ENCODE measurements at regions not wholly inside any gene's neighbourhood (a gene's known extent, or its start where the extent isn't known, plus 50 kb on each side); places are given as distances from the start of the nearest gene placed in this dataset.

GRCh38 chr3:34002569-34003100 is 204.2 kb downstream of the PDCD6IP start:
- no peak for DNase-seq
- H3K4me3 ChIP-seq: no peak overlapping the region
- intact Hi-C loops (cut with DNase I): no loop called here
- no peaks in the 10 kb centered on the region for H3K36me3 ChIP-seq
- H3K27me3 ChIP-seq: peaks cover 0 to 10% (median 0%) of the 10 kb centered on the region in 4 donors
- H3K4me1 ChIP-seq: no peaks in the 10 kb centered on the region
- no peak overlapping the region for H3K27ac ChIP-seq
- TF ChIP-seq POLR2A (IDR thresholded peaks at IDR 0.05) (no peak), CTCF (IDR thresholded peaks at IDR 0.05) (no peak)
- H3K9me3 ChIP-seq: no peaks in the 10 kb centered on the region
- 53 to 55% methylated on average over 3 of the region's 3 CpGs for WGBS, 2 donors

GRCh38 chr3:34005886-34006285 is 207.5 kb downstream of the PDCD6IP start:
- TF ChIP-seq POLR2A (IDR thresholded peaks at IDR 0.05) (no peak), CTCF (IDR thresholded peaks at IDR 0.05) (no peak)
- H3K27me3 ChIP-seq: peaks cover 0 to 10% (median 0%) of the 10 kb centered on the region in 4 donors
- H3K36me3 ChIP-seq: no peaks in the 10 kb centered on the region
- no peak for DNase-seq
- no peak overlapping the region for H3K27ac ChIP-seq
- no peaks in the 10 kb centered on the region for H3K4me1 ChIP-seq
- no peaks in the 10 kb centered on the region for H3K9me3 ChIP-seq
- intact Hi-C loops (cut with DNase I): no loop called here
- H3K4me3 ChIP-seq: no peak overlapping the region
- WGBS, 2 donors: 50 to 100% methylated on average over 1 of the region's 1 CpG

- no peak overlapping the region for H3K4me3 ChIP-seq
- peaks cover 0 to 19% (median 10%) of the 10 kb centered on the region in 3 donors for H3K4me1 ChIP-seq
- TF ChIP-seq CTCF (IDR thresholded peaks at IDR 0.05): no peak
- no peak for TF ChIP-seq POLR2A (IDR thresholded peaks at IDR 0.05)
- no peaks in the 10 kb centered on the region for H3K36me3 ChIP-seq
- H3K27me3 ChIP-seq: peaks cover 0 to 10% (median 0%) of the 10 kb centered on the region in 4 donors
- DNase-seq: no peak
- H3K27ac ChIP-seq: no peak overlapping the region
- WGBS, 2 donors: 100% methylated on average over 1 of the region's 1 CpG; no CpG with 5 or more reads in 1 of the 2 donors
- no peaks in the 10 kb centered on the region for H3K9me3 ChIP-seq
- intact Hi-C loops (cut with DNase I): no loop called here
These were observed 209.8 kb downstream of the PDCD6IP start for GRCh38 chr3:34008191-34008590.

DNA sequence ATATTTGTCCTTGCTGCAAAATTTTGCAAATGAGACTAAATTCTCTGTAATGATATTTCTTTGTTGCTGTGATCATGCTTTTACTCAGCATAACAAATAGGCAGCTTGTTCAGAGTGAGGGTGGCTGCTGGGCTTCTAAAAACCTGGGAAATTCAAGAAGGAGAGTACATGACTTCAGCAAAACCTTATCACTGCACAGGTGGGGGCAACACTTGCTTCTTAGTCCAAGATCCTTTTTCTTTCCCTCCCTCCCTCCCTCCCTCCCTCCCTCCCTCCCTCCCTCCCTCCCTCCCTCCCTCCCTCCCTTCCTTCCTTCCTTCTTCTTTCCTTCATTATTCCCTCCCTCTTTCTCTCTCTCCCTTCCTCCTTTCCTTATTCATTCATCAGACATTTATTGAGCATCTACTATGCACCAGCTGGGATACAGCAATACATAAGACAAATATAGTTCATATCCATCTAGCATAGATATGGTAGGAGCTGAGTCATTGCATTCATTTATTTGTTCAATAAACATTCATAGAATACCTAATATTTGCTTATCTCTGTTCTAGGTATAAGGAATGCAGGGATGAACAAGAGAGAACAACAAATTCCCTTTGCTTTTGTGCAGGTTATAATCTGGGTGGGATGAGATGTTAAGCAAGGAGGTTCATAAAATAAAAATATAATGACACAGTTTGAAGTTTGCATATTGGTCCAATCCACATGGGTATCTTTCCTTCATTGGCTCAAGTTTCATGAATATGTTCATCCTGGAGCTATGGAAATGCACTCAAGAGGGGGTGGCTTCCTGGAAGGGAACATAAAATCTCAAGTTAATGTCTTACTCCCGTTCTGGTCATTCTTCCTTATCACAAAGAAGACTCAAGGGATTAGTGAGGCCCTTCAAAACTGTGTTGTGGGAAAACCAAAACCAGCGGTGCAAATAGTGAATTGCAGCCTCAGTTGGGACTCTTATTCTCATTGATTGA is 210.7 kb downstream of the PDCD6IP start:
- H3K27ac ChIP-seq: no peak overlapping the region
- intact Hi-C loops (cut with DNase I): no loop called here
- no peak for TF ChIP-seq CTCF (IDR thresholded peaks at IDR 0.05)
- no peak for TF ChIP-seq POLR2A (IDR thresholded peaks at IDR 0.05)
- H3K9me3 ChIP-seq: no peaks in the 10 kb centered on the region
- peaks cover 0 to 19% (median 10%) of the 10 kb centered on the region in 3 donors for H3K4me1 ChIP-seq
- H3K4me3 ChIP-seq: no peak overlapping the region
- peaks cover 0 to 10% (median 0%) of the 10 kb centered on the region in 4 donors for H3K27me3 ChIP-seq
- no peaks in the 10 kb centered on the region for H3K36me3 ChIP-seq
- DNase-seq: no peak
- 38 to 44% methylated on average over 2 of the region's 2 CpGs for WGBS, 2 donors

All from esophagus squamous epithelium (tissue), 5 donors.